ENCODE measurements at regions not wholly inside any gene's neighbourhood (a gene's known extent, or its start where the extent isn't known, plus 50 kb on each side); places are given as distances from the start of the nearest gene placed in this dataset.

GRCh38 chr10:93180482-93180931, 106.8 kb downstream of the CYP26A1 start:
- DNase-seq: no peak

GRCh38 chr10:93181271-93182048, 107.8 kb downstream of the CYP26A1 start:
- peak; percentile 33 for DNase-seq

DNA sequence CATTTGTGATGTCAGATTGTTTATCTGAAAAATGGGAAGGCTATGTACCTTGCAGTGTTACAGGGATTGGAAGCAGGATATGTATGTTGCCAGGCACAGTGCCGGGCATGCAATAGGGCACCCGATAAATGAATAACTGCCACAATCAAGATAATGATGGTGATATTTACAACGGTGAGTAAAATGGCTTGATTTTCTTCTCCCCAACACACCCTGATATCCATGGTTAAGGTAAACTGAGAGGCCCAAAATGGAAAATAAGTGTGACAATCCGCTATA, 108.3 kb downstream of the CYP26A1 start:
- DNase-seq: no peak

GRCh38 chr10:93182790-93183189, 109.1 kb downstream of the CYP26A1 start:
- DNase-seq: no peak

DNA sequence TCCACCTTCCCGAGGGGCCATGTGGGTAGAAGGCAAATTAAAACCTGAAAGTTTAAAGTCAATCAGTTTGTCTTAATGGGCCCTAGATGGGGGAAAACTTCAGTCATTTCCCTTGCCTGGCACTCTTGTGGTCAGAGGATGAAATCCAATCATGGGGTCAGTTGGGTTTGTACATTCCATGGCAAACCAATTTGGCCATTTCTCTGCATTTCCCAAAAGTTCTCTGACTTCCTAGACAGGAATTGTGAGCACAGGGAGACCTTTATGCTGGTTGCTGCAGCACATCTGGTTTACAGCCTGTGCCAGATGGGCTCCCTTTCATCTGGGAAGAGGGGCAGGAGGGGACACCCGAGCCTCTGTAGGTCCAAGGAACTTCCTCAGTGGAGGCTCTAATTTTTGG, 113.0 kb downstream of the CYP26A1 start:
- no peak for DNase-seq

DNA sequence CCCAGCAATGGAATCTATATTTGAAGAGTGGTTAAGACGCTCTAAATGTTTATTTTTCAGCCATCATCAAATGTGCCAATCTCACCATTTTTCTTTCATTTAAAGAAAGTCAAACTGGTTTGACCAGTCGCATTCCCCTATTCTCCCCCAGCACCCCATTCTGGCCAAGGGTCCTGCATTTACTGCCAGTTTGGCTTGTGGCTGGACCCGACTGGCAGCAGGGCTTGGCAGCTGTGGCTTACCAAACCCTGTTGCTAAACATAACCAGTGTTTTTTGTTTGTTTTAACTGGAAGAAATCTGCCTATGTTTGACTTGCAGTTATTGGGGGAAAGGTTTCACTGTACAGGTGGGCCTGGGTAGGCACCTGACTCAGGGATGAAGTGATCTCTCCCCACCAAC, 116.3 kb downstream of the CYP26A1 start:
- no peak for DNase-seq

- peak; percentile 66 for DNase-seq
Measured at GRCh38 chr10:93190372-93190771, 116.7 kb downstream of the CYP26A1 start.

- no peak for DNase-seq
Measured at GRCh38 chr10:93193906-93194305, 120.2 kb downstream of the CYP26A1 start.

DNA sequence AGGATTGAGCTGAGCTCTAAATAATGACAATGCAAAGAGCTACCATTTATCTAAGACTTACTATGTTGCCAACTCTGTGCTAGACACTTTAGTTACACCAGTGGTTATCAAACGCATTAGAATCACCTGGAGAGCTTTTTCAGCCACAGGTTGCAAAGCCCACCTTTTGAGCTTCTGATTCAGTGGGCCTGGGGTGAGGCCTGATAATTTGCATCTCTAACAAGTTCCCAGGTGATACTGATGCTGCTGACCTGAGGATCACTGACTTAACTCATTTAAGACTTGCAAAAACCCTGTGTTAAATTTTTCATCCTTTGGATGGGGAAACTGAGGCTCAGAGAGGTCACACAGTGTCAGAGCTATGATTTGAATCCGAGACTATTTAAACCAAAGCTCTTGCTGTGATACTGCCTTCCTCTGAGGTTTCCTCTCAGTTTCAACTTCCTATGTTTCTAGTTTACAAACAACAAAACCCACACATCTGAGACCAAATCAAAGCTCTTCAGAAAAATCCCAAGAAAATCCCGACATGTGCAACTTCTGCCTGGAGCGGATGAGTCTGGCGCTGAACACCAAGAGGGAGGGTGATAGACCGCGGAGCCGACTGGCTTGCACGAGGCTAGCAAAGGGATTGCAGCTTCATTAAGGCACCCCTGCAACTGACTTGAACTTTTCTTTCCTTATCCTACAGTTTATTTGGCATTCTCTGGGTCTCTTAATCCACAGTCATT, 124.9 kb downstream of the CYP26A1 start:
- DNase-seq: no peak

DNA sequence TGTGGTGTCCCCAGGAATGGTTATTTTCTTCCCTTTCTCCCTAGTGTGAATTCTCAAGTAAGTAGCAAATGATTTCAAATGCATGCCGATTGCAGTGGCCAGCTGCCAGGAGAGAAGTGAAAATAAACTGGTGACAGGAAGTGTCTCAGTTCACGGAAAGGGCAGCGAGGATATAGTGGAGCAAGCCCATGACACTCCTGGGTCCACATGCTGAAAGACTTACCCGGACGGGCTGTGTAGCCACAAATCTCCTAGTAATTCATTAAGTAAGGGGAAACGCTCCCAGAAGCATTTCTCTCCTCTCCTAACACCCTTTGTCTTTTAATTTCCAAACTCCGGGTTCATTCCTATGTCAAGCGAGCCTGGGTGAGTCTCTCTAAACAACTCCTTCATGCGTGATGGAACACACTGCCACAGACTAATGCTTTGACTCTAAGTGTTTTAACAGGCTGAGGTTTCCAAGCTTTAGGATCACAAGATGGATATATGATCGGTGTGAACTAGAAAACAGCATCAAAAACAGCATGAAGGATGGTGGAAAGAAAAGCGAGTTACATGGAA, 125.6 kb downstream of the CYP26A1 start:
- DNase-seq: peak; percentile 97

- DNase-seq: no peak
Measured at GRCh38 chr10:93204494-93205485, 131.1 kb downstream of the CYP26A1 start.

DNA sequence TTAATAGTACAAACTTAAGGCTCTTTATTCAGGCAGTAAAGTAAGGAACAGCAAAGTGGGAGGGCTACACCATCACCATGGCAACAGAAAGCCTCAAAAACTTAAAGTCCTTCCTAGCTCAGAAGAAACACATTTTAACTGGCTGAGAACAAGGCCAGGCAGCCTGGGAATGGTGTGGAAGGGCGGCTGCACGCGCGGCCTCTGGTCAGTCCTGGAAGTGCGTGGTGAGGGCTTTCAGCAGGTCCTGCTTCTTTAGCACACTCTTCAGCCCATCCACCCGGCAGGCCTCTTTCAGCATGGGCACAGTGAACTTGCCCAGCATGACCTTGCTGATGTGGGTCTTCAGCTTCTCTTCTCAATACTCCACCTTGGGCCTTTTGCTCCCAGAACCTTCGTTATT, 133.0 kb downstream of the CYP26A1 start:
- DNase-seq: no peak

GRCh38 chr10:93208717-93209464, 135.2 kb downstream of the CYP26A1 start:
- DNase-seq: no peak

DNA sequence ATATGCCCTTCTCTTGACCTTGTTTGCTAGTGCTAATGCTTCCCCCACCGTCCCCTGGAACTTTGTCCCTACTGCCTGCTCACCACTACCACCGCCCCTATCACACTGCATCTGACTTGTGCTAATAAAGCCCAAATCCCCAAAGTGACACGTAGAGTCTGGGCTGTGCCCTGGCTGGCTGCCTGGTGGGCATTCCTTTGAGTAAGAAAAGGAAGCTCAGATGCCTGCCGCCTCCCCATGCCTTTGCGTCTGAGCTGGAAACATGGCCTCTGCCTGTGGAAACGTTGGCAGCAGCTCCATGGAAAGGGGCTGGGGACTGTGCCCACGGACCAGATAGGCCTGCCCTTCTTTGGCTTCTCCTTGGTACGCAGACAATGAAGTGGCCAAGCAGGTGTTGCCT, 138.3 kb downstream of the CYP26A1 start:
- DNase-seq: no peak

GRCh38 chr10:93215312-93215711, 141.6 kb downstream of the CYP26A1 start:
- DNase-seq: no peak

DNA sequence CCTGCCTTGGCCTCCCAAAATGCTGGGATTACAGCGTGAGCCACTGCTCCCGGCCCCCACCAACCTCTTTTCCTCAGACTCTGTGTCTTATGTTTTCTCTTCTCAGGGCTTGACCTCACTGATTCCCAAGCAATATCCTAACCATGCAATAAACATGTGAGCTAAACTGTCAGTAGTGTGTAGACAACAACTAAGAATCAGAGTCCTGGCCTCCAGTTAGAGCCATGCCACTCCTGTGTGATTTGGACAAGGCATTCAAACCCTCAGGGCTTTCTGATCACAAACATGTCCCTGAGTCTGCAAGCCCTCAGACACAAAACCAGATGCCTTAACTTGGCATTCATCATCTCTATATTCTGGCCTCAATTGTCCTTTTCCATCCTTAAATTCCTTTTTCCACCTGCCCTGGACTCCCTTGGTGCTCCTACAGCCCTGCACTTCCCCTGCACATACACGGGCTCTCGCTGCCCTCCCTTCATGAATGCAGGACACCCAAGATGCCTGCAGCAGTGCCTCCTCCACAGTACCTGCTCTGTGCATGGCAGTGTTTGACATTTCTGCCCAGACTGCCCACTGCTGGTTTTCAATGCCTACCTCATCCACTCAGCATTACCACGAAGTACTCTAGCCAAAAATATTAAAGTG, 142.8 kb downstream of the CYP26A1 start:
- DNase-seq: no peak

- no peak for DNase-seq
Measured at GRCh38 chr10:93218386-93218785, 144.7 kb downstream of the CYP26A1 start.

- no peak for DNase-seq
Measured at GRCh38 chr10:93219347-93219746, 145.7 kb downstream of the CYP26A1 start.

DNA sequence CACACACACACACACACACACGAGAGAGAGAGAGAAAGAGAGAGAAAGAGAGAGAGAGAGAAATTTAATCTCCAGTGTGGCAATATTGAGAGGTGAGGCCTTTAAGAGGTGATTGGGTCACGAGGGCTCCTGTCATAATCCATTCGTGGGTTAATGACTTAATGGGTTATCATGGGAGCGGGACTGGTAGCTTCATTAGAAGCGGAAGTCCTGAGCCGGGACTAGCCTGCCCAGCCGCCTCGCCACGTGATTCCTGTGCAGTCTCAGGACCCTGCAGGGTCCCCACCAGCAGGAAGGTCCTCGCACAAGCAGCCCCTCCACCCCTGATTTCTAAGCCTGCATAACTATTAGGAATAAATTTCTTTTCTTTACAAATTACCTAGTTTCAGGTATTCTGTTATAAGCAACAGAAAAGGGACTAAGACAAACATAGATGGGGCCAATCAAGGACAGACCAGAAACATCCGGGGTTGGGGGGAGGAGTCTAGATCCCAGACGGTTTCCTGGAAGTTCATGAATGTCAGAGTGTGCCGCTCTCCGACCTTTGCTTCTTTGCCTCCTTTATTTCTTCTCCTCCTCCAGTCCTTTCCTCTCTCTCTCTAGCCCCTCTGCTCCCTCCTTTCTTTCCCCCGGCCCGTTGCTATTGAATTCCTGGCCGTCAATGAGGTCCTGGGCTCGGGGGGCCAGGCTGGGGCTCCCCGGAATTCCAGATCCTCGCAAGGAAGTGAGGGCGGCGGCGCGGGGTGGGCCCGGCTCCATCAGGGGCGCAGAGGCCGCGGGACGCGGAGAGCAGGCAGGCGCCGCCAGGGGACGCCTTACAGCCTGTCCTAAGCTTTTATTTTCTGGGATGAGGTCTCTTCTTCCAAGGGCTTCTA, 146.8 kb downstream of the CYP26A1 start:
- no peak for DNase-seq

DNA sequence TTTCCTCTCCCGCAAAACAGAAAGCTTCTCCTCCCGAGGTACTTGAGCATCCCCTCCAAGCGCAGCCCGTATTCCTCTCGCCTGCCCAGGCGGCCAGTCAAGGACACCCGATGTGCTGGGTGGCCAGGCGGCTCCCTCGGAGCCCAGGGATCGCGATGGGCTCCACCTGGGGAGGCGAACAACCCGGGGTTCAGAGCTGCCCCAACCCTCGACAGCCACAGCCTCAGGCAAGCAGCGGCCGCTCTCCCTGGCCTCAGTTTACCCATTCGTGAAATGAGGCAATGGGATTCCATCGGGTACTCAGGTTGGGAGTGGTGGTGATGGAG, 147.4 kb downstream of the CYP26A1 start:
- DNase-seq: no peak

GRCh38 chr10:93221521-93221920, 147.8 kb downstream of the CYP26A1 start:
- DNase-seq: no peak

Measured in MV-4-11 (cell line).